ENCODE measurements at regions not wholly inside any gene's neighbourhood (a gene's known extent, or its start where the extent isn't known, plus 50 kb on each side); places are given as distances from the start of the nearest gene placed in this dataset.

DNA sequence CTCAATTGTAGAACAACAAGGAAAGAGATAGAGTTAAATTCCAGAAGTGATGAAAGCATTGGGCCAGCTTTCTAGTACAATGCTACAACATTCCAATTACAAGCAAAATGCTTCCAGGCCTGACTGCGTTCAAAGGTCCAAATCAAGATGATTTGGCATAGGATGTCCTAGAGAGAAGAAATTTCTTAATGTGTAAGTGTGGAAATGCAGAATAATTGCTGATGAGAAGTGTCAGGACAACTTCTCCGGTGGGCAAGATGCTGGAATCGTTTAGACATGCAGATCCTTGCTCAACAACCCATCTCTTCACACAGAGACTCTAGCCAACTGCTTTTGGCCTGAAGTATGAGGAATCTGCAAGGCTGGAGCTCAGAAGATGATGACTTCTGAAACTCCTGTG, 71.1 kb upstream of the PDZRN3 start:
- Histone ChIP-seq H3K27me3 (ENCODE audit: low read depth) (no peaks in the 10 kb centered on the region), H3K4me3 (no peak overlapping the region), H3K27ac (replicated peaks) (no peak overlapping the region), H3K36me3 (no peaks in the 10 kb centered on the region), H3K4me1 (no peaks in the 10 kb centered on the region), H3K9me3 (replicated peaks) (peaks cover 9% of the 10 kb centered on the region)
- TF ChIP-seq CTCF (IDR thresholded peaks at IDR 0.05; ENCODE audit: borderline replicate concordance) = no peak
- intact Hi-C loops (cut with micrococcal nuclease) = no loop called here
- DNase-seq = no peak

DNA sequence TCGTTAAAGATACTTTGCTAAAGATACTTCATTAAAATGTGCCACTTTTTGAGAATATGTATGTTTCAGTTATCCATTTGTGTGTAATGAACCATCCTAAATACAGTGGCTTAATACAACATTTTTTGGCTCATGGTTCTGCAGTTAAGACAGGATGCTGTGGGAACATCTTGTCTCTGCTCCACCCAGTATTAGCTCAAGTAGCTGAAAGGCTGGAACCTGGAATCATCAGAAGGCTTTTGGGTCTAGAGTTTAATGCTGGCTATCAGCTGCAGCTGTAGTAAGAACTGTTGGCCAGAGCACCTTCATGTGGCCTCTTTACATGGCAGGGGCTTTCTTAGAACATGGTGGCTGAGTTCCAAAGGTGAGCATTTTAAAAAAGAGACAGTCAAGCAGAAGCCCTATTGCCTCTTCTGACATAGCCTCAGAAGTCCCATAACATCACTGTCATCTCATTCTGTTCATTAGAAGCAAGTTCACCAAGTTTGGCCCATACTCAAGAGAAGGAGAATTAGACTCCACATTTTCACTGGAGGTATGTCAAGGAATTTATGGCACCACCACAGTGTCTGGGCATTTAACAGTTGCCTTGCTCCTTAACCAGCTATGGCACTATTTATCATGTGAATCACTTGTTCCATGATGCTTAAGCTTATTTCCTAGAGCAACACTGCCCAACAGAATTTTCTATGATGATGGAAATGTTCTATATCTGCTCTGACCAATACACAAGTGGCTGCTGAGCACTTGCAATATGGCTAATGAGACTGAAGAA, 70.4 kb upstream of the PDZRN3 start:
- no peaks in the 10 kb centered on the region for H3K36me3 ChIP-seq
- H3K27ac ChIP-seq (replicated peaks) = no peak overlapping the region
- no peaks in the 10 kb centered on the region for H3K4me1 ChIP-seq
- no peak overlapping the region for H3K4me3 ChIP-seq
- intact Hi-C loops (cut with micrococcal nuclease) = no loop called here
- no peak for TF ChIP-seq CTCF (IDR thresholded peaks at IDR 0.05; ENCODE audit: borderline replicate concordance)
- no peaks in the 10 kb centered on the region for H3K27me3 ChIP-seq (ENCODE audit: low read depth)
- DNase-seq = no peak
- H3K9me3 ChIP-seq (replicated peaks) = peaks cover 9% of the 10 kb centered on the region

DNA sequence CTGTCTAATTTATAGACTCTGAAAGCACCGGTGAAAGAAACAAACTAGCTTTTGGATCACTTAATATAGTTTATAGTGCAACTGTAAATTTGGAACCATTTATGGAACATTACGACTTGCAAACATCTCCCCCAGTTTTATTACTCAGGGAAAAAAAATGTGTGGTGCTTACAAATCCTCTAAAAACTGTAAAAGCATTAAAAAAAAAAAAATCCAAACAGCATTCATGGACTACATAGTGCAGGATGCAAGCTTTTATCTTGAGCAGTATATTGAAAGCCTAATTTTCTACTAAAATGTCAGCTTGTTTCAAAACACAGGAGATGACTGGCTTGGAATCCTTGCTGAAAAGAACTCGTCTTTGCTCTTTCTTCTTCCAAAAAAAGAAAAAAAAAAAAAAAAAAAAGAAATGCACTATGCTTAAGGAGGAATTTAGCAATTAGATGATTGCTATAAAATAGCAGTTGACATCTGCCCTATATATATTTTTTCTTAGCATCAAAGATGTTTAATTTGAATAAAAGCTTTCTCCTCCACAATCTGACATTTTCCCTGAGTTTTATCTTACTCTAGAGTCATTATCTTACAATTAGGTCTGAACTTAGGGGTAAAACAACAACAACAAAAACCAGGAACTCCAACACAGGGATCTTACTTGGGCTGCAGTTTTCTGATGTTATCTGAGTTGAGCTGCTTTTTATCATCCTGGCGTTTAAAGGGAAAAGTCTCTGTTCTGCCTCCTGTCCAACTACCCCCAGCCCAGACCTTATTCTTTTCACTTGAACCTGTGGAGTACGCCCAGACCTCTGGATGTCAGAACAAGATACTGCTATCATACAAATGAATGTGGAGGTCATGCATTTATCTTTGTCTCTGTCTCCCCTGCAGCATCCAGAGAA, 62.6 kb upstream of the PDZRN3 start:
- no peak overlapping the region for H3K27ac ChIP-seq (replicated peaks)

DNA sequence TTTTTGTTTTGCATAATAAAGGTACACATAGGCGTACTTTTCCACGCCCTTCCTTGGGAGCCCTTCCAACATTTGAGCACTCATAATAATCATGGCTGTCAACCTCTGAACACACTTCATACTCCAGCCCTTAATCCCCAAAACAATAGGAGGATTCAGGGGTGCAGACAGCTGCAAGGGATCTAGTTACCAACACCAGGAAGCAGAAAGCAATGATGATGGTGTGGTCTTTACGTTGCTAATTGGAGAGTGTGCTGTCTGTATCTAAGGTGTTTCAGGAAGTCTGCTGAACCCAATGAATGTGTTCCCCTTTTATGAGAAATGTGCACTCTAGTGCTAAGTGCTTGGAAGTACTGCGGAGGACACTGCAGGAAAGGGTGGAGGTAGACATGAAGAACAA, 60.3 kb upstream of the PDZRN3 start:
- H3K36me3 ChIP-seq = no peaks in the 10 kb centered on the region
- H3K27ac ChIP-seq (replicated peaks) = no peak overlapping the region
- no peaks in the 10 kb centered on the region for H3K27me3 ChIP-seq (ENCODE audit: low read depth)
- DNase-seq = no peak
- no peak overlapping the region for H3K4me3 ChIP-seq
- no peak for TF ChIP-seq CTCF (IDR thresholded peaks at IDR 0.05; ENCODE audit: borderline replicate concordance)
- H3K9me3 ChIP-seq (replicated peaks) = no peaks in the 10 kb centered on the region
- intact Hi-C loops (cut with micrococcal nuclease) = no loop called here
- no peaks in the 10 kb centered on the region for H3K4me1 ChIP-seq

More for the DNA sequence above, 62.6 kb upstream of the PDZRN3 start:
- H3K36me3 ChIP-seq = no peaks in the 10 kb centered on the region
- no peaks in the 10 kb centered on the region for H3K4me1 ChIP-seq
- H3K9me3 ChIP-seq (replicated peaks) = no peaks in the 10 kb centered on the region
- DNase-seq = no peak
- H3K27me3 ChIP-seq (ENCODE audit: low read depth) = no peaks in the 10 kb centered on the region
- no peak overlapping the region for H3K4me3 ChIP-seq
- TF ChIP-seq CTCF (IDR thresholded peaks at IDR 0.05; ENCODE audit: borderline replicate concordance) = no peak
- intact Hi-C loops (cut with micrococcal nuclease) = no loop called here

DNA sequence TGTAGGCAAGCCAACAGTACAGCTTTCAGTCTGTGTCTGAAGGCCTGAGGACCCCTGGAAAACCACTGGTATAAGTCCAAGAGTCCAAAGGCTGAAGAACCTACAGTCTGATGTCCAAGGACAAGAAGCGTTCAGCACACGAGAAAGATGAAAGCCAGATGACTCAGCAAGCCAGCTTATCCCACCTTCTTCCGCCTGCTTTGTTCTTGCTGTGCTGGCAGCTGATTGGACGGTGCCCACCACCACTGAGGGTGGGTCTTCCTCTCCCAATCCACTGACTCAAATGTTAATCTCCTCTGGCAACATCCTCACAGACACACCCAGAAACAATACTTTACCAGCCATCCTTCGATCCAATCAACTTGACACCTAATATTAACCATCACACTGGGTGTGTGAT, 59.0 kb upstream of the PDZRN3 start:
- intact Hi-C loops (cut with micrococcal nuclease) = no loop called here

More for the DNA sequence above, 59.0 kb upstream of the PDZRN3 start:
- DNase-seq = no peak
- Histone ChIP-seq H3K4me1 (no peaks in the 10 kb centered on the region), H3K36me3 (no peaks in the 10 kb centered on the region), H3K27me3 (ENCODE audit: low read depth) (no peaks in the 10 kb centered on the region), H3K27ac (replicated peaks) (no peak overlapping the region), H3K9me3 (replicated peaks) (no peaks in the 10 kb centered on the region), H3K4me3 (no peak overlapping the region)
- no peak for TF ChIP-seq CTCF (IDR thresholded peaks at IDR 0.05; ENCODE audit: borderline replicate concordance)

Measured in left ventricle myocardium inferior (tissue), 1 donor.